ENCODE measurements at regions not wholly inside any gene's neighbourhood (a gene's known extent, or its start where the extent isn't known, plus 50 kb on each side); places are given as distances from the start of the nearest gene placed in this dataset.

- no peaks in the 10 kb centered on the region for H3K4me1 ChIP-seq (ENCODE audit: control insufficient read depth, insufficient read depth, low read length)
- no peak overlapping the region for H3K4me3 ChIP-seq (ENCODE audit: low read depth in 2 of 2, low read length in 2 of 2)
- BruUV-seq (replicated peaks), result no TSS peak
- intact Hi-C loops (cut with micrococcal nuclease; ENCODE audit: unreplicated experiment), result no loop called here
- H3K27ac ChIP-seq (ENCODE audit: low read length), result no peak overlapping the region
- H3K36me3 ChIP-seq (ENCODE audit: control insufficient read depth, insufficient read depth, low read length), result no peaks in the 10 kb centered on the region
- H3K27me3 ChIP-seq (ENCODE audit: control insufficient read depth, insufficient read depth, low read length), result no peaks in the 10 kb centered on the region
- TF ChIP-seq REST (IDR thresholded peaks at IDR 0.05; ENCODE audit: insufficient read depth in 1 of 2, low read depth in 2 of 2, low read length in 1 of 2) (no peak), SIN3A (IDR thresholded peaks at IDR 0.05; ENCODE audit: borderline replicate concordance, insufficient read depth, low read depth, low read length) (no peak), CTCF (IDR thresholded peaks at IDR 0.05) (no peak), TCF7L2 (IDR thresholded peaks at IDR 0.05; ENCODE audit: low read depth, low read length) (no peak), POLR2AphosphoS5 (IDR thresholded peaks at IDR 0.05; ENCODE audit: low read depth, low read length) (no peak)
- ATAC-seq (no peak), DNase-seq (ENCODE audit: low read depth, low spot score) (no peak)
- in situ Hi-C loops (cut with HindIII; ENCODE audit: low pct_unique_long_range_greater_than_20kb, low sequenced_read_pairs), result loop anchor here (25.0 kb wide), 1 partner anchor 175 kb away; no protein-coding TSS in a partner anchor
- ChIA-PET POLR2A (no interaction called here), CTCF (no interaction called here)
- H3K9me3 ChIP-seq (ENCODE audit: control insufficient read depth, insufficient read depth, low read depth, low read length), result no peaks in the 10 kb centered on the region
Observed at GRCh38 chr6:3987053-3987452, 91.9 kb downstream of the FAM217A start.

GRCh38 chr6:3987576-3987975 is 91.4 kb downstream of the FAM217A start:
- Histone ChIP-seq H3K27ac (ENCODE audit: low read length) (no peak overlapping the region), H3K4me1 (ENCODE audit: control insufficient read depth, insufficient read depth, low read length) (no peaks in the 10 kb centered on the region), H3K9me3 (ENCODE audit: control insufficient read depth, insufficient read depth, low read depth, low read length) (no peaks in the 10 kb centered on the region), H3K4me3 (ENCODE audit: low read depth in 2 of 2, low read length in 2 of 2) (no peak overlapping the region), H3K27me3 (ENCODE audit: control insufficient read depth, insufficient read depth, low read length) (no peaks in the 10 kb centered on the region), H3K36me3 (ENCODE audit: control insufficient read depth, insufficient read depth, low read length) (no peaks in the 10 kb centered on the region)
- CTCF ChIA-PET, result no interaction called here
- intact Hi-C loops (cut with micrococcal nuclease; ENCODE audit: unreplicated experiment) (no loop called here), in situ Hi-C loops (cut with HindIII; ENCODE audit: low pct_unique_long_range_greater_than_20kb, low sequenced_read_pairs) (loop anchor here (25.0 kb wide), 1 partner anchor 175 kb away; no protein-coding TSS in a partner anchor)
- ATAC-seq, result no peak
- BruUV-seq (replicated peaks), result no TSS peak
- no peak for DNase-seq (ENCODE audit: low read depth, low spot score)
- TF ChIP-seq SIN3A (IDR thresholded peaks at IDR 0.05; ENCODE audit: borderline replicate concordance, insufficient read depth, low read depth, low read length) (no peak), REST (IDR thresholded peaks at IDR 0.05; ENCODE audit: insufficient read depth in 1 of 2, low read depth in 2 of 2, low read length in 1 of 2) (no peak), CTCF (IDR thresholded peaks at IDR 0.05) (no peak), POLR2AphosphoS5 (IDR thresholded peaks at IDR 0.05; ENCODE audit: low read depth, low read length) (no peak), TCF7L2 (IDR thresholded peaks at IDR 0.05; ENCODE audit: low read depth, low read length) (no peak)
- POLR2A ChIA-PET, result no interaction called here

Data from Panc1 (cell line).